DMS79 treated with DMSO at 0.1 percent for 48 hours (cell line): ENCODE measurements at regions not wholly inside any gene's neighbourhood (a gene's known extent, or its start where the extent isn't known, plus 50 kb on each side); places are given as distances from the start of the nearest gene placed in this dataset.

Source experiments
- DNase-seq: peaks from one replicate; lab custom pipeline; 2025; lab: John Stamatoyannopoulos, UW

GRCh38 chr7:68544851-68545250 lies 1053.4 kb upstream of the AUTS2 start:
- no peak for DNase-seq

GRCh38 chr7:68547181-68547580 lies 1051.1 kb upstream of the AUTS2 start:
- no peak for DNase-seq

- no peak for DNase-seq
These were observed 1050.5 kb upstream of the AUTS2 start for GRCh38 chr7:68547799-68548198.

GRCh38 chr7:68550027-68550426 lies 1048.2 kb upstream of the AUTS2 start:
- no peak for DNase-seq

- DNase-seq, result no peak
These were observed 1047.6 kb upstream of the AUTS2 start for GRCh38 chr7:68550635-68551034.

GRCh38 chr7:68556537-68556936 lies 1041.7 kb upstream of the AUTS2 start:
- no peak for DNase-seq

GRCh38 chr7:68559518-68559917 lies 1038.8 kb upstream of the AUTS2 start:
- no peak for DNase-seq

- DNase-seq, result no peak
These were observed 1035.9 kb upstream of the AUTS2 start for GRCh38 chr7:68562323-68562899.

GRCh38 chr7:68564306-68565135 lies 1033.8 kb upstream of the AUTS2 start:
- no peak for DNase-seq

- DNase-seq, result no peak
These were observed 1027.0 kb upstream of the AUTS2 start for GRCh38 chr7:68571286-68571685.

GRCh38 chr7:68573271-68574005 lies 1024.8 kb upstream of the AUTS2 start:
- peak; percentile 17 for DNase-seq

GRCh38 chr7:68576366-68576765 lies 1021.9 kb upstream of the AUTS2 start:
- no peak for DNase-seq

- DNase-seq, result no peak
These were observed 1016.9 kb upstream of the AUTS2 start for GRCh38 chr7:68581417-68581816.

GRCh38 chr7:68587599-68587998 lies 1010.7 kb upstream of the AUTS2 start:
- no peak for DNase-seq

GRCh38 chr7:68601826-68602225 lies 996.4 kb upstream of the AUTS2 start:
- DNase-seq, result no peak

- peak; percentile 56 for DNase-seq
These were observed 993.7 kb upstream of the AUTS2 start for GRCh38 chr7:68604541-68604940.

- no peak for DNase-seq
These were observed 987.6 kb upstream of the AUTS2 start for GRCh38 chr7:68610701-68611100.

GRCh38 chr7:68613405-68613804 lies 984.9 kb upstream of the AUTS2 start:
- DNase-seq, result peak; percentile 84

- DNase-seq, result no peak
These were observed 984.4 kb upstream of the AUTS2 start for GRCh38 chr7:68613897-68614296.

GRCh38 chr7:68619526-68619925 lies 978.7 kb upstream of the AUTS2 start:
- DNase-seq, result no peak

- no peak for DNase-seq
These were observed 975.8 kb upstream of the AUTS2 start for GRCh38 chr7:68622500-68622899.

- no peak for DNase-seq
These were observed 975.2 kb upstream of the AUTS2 start for GRCh38 chr7:68623030-68623429.

GRCh38 chr7:68627247-68627864 lies 970.9 kb upstream of the AUTS2 start:
- DNase-seq, result no peak
